HG02763 (cell line): ENCODE measurements at regions not wholly inside any gene's neighbourhood (a gene's known extent, or its start where the extent isn't known, plus 50 kb on each side); places are given as distances from the start of the nearest gene placed in this dataset.

Source experiments
- ATAC-seq: cut with Tn5 transposase; IDR thresholded peaks from one replicate; pipeline ENCODE4 v1.9.1; 2021; ENCODE audit warnings: mild to moderate bottlenecking, moderate library complexity; ENCODE audit not compliant: unreplicated experiment

DNA sequence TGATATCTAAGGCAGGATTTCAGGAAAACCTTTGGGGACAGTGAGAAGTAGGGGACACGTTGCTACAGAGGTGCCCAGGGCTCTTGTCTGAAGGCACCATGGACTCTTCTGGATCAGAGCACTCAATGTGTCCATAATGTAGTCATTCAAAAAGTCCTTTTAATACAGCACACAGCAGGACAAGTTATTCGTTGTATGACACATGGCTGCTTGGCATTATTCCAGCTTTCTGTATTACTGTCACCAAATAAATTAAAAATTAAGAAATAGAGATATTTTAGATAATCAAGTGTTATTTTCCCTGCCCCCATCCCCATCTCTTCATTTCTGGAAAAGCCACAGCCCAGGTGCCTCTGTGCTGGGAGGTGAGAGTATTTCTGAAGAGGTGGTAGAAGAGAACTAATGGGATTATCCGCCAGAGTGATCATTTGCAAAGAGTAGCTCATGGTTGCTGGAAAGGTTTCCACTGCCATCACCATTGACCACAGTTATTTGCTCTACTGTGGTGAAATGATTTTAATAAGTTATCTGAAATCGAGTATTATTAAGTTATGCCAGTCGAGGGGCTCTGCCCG, 83.0 kb downstream of the CXCL12 start:
- ATAC-seq, result no peak

- ATAC-seq, result peak; percentile 88
These were observed 83.9 kb downstream of the CXCL12 start for GRCh38 chr10:44300666-44301649.

- ATAC-seq, result no peak
These were observed 86.2 kb downstream of the CXCL12 start for GRCh38 chr10:44298713-44299112.

GRCh38 chr10:44297963-44298362, 86.9 kb downstream of the CXCL12 start:
- ATAC-seq, result no peak

DNA sequence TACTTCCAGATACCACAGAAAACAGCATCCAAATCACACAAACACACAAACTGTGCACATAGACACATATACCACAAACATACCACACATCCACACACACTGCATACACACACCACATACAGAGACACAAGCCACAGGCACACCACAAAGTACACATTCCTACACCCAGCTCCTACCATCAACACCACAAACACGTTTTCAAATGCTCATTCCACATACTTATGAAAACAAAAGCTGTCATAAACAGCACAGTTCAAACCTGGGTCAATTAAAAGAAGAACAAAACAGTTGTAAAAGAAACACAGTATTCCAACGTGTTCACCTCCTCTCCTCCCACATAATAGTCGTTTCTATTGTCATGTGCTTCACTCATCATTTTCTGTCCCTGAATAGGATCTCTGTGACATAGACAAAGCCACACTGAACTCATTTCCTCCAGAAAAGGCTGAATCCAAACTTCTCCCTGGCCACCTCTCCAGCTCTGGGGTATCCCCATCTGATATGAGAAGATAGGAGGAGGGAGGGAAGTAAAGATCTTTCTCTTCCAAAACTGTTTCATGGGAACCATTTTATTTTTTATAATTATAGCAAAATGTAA, 89.2 kb downstream of the CXCL12 start:
- no peak for ATAC-seq

- ATAC-seq, result no peak
These were observed 90.0 kb downstream of the CXCL12 start for GRCh38 chr10:44294726-44295412.

- ATAC-seq, result no peak
These were observed 91.1 kb downstream of the CXCL12 start for GRCh38 chr10:44293842-44294241.

DNA sequence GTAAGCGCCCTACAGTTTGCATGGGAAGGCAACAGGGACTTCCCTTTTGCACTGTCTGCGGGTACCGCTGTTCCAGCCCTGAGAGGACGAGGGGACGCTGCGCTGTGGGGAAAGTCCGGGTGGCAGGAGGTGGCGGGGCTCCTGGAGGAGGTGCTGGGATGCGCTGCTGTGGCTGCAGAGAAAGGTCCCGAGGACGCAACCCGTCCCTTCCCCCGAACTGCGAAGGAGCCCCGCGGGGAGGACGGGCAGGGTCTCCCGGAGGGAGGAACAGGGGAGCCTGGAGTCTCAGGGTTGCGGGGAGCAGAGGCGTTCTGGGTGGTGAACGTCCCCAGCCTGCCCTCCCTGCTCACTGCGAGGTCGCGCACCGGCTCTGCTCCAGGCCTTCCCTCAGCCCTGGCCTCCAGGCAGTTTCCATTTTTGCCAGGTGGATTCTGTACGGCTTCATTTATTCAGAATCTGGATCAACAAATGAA, 91.6 kb downstream of the CXCL12 start:
- no peak for ATAC-seq

DNA sequence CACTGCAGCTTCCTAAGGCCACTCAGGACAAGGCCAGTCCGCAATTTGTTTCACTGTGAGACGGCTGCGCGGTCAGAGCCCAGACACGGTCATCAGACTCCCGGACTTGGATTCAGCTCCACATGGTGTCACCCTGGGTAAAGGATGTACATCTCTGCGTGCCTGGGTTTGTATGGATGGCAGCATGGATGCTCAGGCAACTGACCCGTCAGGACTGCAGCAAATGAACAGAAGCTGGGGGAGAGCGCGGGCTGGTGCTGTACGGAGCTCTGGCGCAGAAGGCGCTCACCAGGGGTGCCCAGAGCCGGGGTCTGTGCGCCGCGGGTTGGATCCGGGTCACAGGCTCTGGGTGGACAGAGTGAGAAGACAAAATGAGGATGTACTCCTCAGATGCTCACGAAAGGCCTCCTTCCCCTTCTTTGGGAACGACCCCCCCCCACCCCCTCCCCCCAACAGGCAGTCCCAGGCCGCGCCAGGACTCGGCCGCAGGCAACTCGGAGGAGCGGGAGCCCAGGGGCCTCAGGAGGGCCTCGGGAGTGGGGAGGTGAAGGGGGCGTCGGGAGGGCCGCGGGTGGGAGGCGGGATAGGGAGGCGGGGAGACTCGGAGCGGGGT, 92.4 kb downstream of the CXCL12 start:
- ATAC-seq, result no peak

DNA sequence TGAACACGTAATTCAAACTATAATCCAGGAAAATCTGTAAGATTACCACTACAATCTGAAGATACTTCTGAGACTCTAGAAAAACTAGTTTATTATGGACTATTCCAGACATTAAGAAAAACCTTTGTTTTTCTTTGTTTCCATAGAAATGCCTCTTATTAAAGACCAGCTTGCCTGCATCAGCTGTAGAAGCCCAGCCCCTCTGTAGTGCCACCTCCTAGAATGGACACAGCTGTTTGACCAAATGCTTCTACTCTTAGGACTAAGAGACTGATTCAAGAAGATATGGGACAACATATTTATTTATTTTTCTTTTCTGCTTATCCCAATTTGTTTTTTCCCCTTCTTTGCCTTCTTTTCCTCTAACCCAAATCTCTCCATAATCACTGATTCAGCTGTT, 93.8 kb downstream of the CXCL12 start:
- no peak for ATAC-seq

DNA sequence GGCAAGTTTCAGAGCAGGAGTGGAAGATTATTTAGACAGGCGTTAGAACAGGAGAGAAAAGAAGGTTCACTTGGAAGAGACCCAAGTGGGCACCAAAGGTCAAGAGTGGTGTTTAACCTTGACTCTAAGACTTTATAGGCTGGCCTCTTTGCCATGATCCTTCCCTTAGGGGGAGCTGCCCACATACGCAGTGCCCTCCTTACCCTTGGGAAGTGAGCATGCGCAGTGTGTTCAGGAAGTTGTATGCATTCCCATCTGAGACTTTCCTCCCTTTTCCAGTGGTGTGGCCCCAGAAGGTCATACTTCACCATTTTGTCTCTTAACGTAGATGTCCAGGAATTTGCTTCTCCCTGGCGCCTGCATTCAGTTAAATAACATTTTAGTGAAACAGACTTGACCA, 95.8 kb downstream of the CXCL12 start:
- no peak for ATAC-seq

DNA sequence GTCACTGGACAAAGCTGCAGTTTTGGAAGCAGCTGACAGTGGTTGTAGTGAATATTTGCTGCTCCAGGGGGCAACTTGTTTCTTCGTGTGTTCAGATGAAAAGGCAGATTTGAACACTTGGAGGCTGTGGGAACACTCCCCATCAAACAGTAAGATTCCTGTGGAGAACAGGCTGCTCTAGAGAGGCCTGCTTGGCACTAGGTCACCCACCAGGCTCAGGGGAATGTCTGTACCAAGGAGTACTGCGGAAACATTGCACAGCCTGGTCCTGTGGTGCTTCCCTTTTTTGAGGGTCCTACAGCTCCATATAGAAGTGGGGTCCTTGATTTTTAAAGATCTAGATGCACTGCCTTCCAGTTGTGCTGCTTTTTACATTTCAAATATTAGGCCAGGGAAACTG, 97.5 kb downstream of the CXCL12 start:
- no peak for ATAC-seq

- ATAC-seq, result no peak
These were observed 100.5 kb downstream of the CXCL12 start for GRCh38 chr10:44284198-44285084.

DNA sequence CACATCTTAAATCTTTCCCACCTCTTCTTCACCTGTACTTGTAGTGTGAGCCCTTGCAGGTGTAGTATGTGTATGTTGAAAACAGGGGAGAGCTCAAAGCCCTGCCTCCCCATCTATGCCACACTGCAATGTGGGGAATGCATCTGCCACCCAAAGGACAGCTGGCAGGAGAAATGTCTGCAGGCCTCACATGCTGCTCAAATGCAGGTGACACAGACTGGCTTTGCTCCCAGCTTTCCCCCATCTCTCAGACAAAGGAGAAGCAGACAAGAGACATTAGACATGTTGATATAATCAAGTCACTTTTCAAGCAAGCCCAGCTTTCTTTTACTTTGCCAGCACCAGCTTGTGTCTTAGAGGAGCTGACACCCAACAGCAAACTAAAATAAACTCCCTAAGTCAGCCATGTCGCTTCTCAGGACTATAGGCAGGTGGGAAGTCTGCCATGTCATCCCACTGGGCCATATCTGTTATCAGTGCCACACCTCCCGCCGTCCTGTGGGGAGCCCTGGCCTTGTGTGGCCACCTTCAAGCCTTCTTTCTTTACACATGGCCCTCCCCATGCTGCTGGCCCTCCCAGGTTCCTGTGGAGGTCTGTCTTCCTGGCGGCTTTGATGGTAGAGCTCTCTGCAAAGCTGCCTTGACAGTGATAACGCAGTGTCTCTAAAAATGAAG, 102.1 kb downstream of the CXCL12 start:
- no peak for ATAC-seq

DNA sequence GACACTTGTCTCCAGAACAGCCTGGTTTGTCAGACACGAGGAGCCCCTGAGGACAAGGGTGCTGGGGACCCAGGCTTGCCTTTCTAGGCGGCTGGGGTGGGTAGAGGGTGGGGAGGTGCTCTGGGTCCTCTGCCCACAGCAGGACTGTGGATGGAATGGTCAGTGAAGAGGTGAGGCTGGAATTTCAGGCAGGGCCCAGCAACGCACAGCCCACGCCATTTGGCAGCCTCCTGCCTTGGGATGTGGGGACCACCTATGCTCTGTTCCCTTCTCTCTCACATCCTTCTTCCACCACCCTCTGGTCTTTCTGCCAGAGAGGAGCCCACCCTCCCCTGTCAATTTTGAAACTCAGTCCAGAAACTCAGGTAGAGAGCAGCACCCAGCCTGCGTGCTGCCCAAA, 103.2 kb downstream of the CXCL12 start:
- no peak for ATAC-seq

GRCh38 chr10:44281089-44281613, 103.7 kb downstream of the CXCL12 start:
- no peak for ATAC-seq

GRCh38 chr10:44280226-44281014, 104.5 kb downstream of the CXCL12 start:
- no peak for ATAC-seq

GRCh38 chr10:44279426-44280126, 105.3 kb downstream of the CXCL12 start:
- no peak for ATAC-seq
